Mammary epithelial cell (primary cell): ENCODE measurements at regions not wholly inside any gene's neighbourhood (a gene's known extent, or its start where the extent isn't known, plus 50 kb on each side); places are given as distances from the start of the nearest gene placed in this dataset.

Source experiments
- CTCF ChIP-seq, 2 donors: IDR thresholded peaks in 1 of 2; conservative IDR thresholded peaks in 1 of 2; 2 replicates each; pipeline ENCODE4 v1.5.1; 2011 to 2012; ENCODE audit warnings: inconsistent platforms in 2 of 2, low read length in 2 of 2, mild to moderate bottlenecking in 2 of 2, control low read depth in 1 of 2, low read depth in 1 of 2; ENCODE audit not compliant: insufficient read depth in 1 of 2; ENCODE audit errors: extremely low read depth in 1 of 2
- EZH2 ChIP-seq: IDR thresholded peaks from 2 replicates; pipeline ENCODE4 v1.6.1; 2012; ENCODE audit warnings: low read length, inconsistent platforms, borderline replicate concordance

GRCh38 chr5:120137582-120137981 lies 326.5 kb upstream of the PRR16 start:
- TF ChIP-seq CTCF (conservative IDR thresholded peaks at IDR 0.05 in 1 of 2, IDR thresholded peaks at IDR 0.05 in 1 of 2; ENCODE audit: extremely low read depth in 1 of 2, insufficient read depth in 1 of 2, low read depth in 1 of 2, low read length in 2 of 2) (no peak), EZH2 (no peak)
